ENCODE measurements at regions not wholly inside any gene's neighbourhood (a gene's known extent, or its start where the extent isn't known, plus 50 kb on each side); places are given as distances from the start of the nearest gene placed in this dataset.
"Not testable (repeated sequence)": the region's sequence is repeated elsewhere in the genome, so short reads cannot be mapped to it uniquely, and the experiment has no call there.

DNA sequence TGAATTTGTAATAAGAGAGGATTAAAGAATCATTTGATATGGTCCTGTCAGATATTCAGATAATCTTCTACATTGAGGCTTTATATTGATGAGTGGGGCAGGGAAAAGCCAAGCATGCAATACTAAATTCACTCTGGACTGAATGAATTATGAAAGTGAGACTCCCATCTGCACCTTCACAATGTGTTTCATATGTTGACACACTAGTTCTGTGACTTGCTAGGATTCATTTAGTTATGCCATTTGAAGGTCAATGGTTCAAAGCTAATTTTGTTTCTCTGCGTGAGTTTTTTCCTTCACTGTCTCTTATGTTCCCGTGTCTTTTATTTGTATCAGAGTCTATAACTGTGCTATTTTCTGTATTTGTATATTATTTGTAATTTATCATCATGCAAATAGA, 1332.5 kb downstream of the KCNT2 start:
- no peak for DNase-seq (ENCODE audit: low read depth in 2 of 2, low spot score in 1 of 2)

DNA sequence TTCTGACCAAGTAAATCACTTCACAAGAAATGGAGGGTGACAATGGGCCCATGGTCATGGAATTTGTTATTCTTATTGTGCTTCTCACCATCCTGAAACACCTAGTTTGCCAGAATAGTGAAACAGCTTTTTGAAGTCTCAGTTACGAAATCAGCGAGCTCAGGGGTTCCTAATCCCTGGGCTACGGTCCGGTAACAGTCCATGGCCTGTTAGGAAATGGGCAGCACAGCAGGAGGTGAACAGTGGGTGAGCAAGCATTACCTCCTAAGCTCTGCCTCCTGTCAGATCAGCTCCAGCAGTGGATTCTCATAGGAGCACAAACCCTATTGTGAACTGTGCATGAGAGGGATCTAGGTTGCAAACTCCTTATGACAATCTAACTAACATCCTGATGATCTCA, 1356.3 kb downstream of the KCNT2 start:
- DNase-seq (ENCODE audit: low read depth in 2 of 2, low spot score in 1 of 2) = no peak

DNA sequence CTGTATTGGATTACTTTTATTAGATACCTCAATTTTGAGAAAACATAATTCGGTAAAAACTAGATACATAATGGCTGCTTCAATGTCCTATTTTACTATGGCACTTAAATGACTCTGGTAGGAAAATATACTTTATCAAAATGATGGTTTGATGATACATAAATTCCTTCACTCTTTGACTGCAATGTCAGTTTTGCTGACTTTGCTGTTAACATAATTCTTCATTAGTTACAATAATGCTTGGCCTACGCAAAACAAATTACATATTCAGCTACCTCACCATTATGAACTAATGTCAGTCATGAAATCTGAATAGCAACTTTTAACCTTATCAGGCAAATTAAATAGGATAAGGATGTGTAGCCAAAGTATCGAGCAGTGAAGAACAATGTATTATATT, 1364.7 kb downstream of the KCNT2 start:
- no peak for DNase-seq (ENCODE audit: low read depth in 2 of 2, low spot score in 1 of 2)

DNA sequence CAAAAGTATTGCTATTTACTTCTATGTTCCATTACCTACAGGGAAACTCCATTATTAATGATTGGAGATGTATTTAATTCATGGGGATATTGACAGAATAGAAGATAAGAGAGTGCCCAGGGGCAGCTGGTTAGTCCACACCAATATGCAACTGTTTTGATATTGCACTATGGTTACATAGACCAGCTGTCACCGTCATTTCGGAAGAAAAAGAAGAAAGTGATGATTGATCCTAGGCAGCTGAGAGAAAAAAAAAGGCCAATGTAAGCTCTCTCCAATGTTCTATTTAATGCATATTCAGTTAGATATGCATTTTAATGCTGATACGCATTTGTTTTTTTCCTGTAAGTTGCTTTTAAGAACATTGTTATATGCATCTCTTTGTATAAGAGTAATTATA, 1367.2 kb downstream of the KCNT2 start:
- DNase-seq (ENCODE audit: low read depth in 2 of 2, low spot score in 1 of 2) = no peak

DNA sequence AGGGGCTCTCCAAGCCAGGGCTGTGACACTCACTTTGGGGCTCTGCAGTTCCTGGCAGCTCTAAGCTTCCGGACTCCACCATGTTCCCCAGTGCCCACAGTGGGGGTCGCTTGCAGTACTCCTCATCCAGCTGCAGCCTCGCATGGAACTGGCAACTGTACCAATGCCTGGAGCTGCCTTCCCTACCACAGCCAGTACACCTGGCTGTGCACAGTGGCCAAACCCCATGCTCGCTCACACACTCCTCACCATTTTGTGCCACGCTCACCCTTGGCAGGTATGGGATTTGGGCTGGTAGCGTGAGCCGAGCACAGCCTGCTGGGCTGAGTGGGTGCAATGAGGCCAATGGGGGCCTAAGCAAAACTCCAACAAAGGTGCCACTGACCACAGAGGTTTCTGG, 1369.9 kb downstream of the KCNT2 start:
- no peak for DNase-seq (ENCODE audit: low read depth in 2 of 2, low spot score in 1 of 2)

DNA sequence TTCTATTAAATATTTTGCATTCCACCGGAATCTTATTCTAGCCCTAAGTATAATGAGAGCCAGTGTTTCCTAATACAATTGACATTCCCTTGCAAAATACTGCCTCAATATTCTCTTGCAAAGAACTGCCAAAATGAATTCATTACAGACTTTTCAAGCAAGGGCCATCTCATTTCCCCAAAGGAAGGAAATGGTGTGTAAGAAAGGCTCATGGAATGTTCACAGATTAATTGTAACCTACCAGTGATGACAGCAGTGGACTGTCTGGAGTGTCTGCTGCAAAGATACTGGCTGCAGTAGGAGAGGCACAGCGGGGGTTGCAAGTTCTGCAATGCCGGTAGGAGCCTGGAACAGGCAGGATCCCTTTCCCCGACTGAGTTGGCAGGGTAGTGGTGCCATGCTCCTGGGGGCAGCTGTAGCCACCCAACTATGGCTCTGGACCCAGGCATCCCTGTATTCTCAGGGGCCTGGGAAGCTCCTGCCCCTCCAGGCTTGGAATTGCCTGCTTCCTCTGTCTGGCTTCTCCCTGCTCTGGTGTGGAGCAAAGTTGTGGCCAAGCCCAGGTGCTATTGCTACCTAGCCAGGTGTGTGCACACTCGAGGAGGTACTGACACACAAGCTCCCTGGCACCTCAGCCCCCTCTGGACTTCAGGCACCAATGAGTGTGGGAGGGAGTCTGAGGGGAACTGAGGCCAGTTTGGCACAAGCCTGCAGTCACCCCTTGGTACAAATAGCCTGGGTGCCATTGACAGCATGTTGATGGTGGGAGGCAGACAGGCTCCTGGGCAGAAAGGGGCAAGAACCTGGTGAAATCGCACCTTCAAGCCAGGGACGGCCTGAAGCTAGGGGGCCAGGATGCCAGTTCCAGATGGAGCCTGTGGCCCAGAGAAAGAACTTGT, 1371.0 kb downstream of the KCNT2 start:
- DNase-seq (ENCODE audit: low read depth in 2 of 2, low spot score in 1 of 2) = no peak

DNA sequence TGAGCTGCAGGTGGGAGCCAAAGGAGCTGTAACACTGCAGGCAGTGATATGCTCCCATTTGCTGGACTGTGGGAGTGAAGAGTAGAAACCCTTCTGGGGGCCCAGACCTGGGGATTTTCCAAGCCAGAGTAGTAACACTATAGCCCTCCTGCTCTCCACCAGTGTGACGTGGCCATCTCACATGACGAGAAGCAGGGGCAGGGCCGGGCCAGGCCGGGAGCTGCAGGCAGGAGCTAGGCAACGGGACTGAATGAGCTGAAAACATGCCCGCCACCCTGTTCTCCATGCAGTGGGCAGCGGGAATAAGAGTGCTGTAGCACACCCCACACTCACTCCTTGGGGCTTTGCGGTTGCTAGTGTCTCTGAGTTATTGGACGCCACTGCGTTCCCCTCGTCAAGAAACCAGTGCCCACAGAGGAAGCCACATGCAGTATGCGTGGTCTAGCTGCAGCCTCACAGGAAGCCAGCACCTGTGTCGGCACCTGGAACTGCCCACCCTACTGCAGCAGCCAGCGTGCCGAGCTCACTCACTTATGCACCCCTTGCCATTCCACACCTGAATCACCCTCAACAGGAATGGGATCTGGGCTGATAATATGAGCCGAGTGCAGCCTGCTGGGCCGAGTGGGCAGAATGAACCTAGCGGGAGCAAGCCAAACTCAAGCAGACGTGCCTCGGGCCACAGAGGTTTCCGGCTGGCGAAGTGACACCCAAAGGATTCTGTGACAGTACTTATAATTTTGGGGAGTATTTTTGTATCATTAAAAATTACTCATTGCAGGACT, 1389.6 kb downstream of the KCNT2 start:
- DNase-seq (ENCODE audit: low read depth in 2 of 2, low spot score in 1 of 2) = no peak

DNA sequence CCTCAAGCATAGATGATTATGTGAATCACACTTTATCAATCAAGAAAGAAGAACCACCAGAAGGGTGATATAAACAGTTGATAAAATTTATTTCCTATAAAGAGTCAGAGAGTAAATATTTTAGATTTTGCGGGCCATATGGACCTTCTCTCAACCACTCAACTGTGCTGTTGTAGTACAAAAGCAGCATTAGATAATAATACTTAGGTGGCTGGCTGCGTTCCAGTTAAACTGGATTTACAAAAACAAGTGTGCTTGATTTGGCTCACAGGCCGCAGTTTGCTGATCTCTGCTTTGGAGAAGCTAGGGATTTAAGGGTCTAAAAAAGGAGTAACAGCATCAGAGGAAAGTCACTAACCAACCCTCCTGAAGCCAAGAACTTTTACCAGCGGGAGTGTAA, 1406.0 kb downstream of the KCNT2 start:
- DNase-seq (ENCODE audit: low read depth in 2 of 2, low spot score in 1 of 2) = no peak

DNA sequence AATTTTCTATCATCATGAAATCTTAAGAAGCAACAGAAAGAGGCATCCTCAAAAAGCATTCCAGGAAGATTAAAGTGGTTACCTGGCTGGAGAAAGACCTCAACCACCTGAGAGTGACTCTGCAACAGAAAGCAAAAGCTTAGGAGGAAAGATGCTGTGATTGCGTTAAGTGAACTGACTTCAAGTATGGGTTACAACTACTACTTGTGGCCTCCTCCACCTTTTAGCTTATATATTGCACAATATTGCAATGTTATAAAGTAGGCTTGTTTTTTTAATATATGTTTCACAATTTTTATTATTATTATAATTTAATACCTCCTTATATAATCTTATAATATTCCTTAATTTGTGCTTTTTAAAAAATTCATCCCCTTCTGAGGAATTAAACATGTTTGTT, 1407.5 kb downstream of the KCNT2 start:
- DNase-seq (ENCODE audit: low read depth in 2 of 2, low spot score in 1 of 2) = no peak

DNA sequence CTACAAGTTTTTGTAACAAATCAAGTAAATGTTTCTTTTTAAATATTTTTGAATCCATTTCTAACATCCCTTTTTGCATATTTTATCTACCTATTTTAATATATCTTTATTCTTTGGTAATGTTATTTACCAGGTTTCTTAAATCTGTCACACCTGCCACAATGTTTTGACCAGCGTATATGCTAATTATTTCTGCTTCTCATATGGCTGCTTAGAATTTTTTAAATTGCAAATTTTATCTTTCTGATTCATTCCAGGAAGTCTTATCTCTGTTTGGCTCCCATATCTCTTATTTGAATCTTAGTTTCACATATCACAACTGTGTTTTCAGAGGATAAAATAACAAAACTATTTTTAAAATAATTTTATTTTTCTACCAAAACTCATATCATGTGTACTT, 1411.1 kb downstream of the KCNT2 start:
- DNase-seq (ENCODE audit: low read depth in 2 of 2, low spot score in 1 of 2) = no peak

DNA sequence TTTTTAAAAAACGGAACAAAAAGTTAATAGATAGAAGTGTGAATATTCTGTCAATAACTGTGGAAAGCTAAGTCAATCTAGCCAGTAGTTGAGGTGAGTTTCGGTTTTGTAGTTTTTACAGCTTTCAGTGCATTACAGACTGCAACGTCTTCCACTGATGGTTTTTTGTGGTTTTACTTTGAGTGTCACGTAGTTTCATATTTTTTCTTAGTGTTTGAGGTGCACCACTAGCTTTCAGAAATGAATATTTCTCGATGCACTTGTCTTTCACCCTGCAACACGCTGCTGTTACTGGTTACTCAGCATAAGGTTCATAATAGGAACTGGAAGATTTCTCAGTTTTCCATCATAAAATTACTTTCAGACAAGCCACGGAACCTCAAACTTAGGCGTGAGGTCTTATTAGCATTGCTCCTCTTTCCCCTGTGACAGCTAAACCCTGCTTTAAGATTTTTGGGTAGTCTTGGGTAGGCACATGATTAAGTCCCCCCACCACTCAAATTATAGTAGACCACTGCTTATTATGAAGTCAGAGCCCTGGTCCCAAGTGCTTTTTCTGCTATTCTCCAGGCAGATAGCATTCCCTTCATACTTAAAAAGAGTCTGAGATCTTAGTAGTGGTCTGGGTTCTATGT, 1412.7 kb downstream of the KCNT2 start:
- DNase-seq (ENCODE audit: low read depth in 2 of 2, low spot score in 1 of 2) = no peak

DNA sequence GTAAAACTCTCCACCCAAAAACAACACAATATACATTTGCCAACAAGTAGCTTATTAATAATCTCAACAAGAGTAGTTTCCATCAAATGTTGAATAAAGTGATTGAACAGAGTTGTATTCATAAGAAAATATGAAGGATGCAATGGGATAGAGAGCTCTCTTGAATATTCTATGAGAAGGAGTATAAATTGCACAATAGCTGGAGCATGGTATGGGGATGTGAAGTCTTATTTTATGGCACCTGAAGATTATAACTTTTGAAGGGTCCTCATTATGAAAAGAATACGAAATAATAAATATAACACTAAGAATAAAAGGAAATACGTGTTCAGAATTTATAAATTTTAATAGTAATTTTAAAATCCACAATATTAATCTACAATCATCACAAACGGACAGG, 1415.1 kb downstream of the KCNT2 start:
- DNase-seq (ENCODE audit: low read depth in 2 of 2, low spot score in 1 of 2) = no peak

DNA sequence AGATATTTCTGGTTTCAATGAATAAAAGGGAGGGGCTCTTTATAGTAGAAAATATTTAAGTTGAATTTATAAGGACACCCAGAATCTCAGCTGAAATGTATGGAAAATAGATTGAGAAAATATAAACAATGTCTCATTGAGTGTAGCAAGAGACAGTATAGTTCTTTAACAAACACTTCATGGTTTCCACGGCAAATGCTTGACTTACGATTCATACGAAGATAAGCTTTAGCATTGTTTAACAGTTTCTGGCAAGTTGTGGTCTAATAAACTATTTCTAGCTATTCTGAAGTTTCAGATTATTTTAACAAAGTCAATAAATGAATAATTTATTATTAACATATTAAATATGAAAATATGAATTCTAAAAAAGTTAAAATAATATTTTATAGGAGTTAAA, 1419.4 kb downstream of the KCNT2 start:
- no peak for DNase-seq (ENCODE audit: low read depth in 2 of 2, low spot score in 1 of 2)

DNA sequence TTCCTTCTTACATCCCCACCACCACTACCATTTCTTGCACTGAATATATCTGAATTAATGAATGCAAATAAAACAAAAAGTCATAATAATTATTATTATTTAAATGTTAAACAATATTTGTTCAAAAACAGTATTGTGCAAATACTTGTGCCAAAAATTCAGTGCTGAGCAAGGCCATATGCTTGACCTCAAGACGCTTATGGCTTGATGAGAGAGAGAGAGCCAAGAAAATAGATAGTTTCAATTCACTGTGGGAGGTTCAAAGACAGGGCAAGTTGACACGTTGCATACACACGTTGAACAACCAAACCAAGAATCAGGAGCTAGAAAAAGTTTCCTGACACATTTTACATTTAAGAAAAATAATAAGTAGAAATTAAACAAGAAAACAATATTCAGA, 1421.7 kb downstream of the KCNT2 start:
- no peak for DNase-seq (ENCODE audit: low read depth in 2 of 2, low spot score in 1 of 2)

DNA sequence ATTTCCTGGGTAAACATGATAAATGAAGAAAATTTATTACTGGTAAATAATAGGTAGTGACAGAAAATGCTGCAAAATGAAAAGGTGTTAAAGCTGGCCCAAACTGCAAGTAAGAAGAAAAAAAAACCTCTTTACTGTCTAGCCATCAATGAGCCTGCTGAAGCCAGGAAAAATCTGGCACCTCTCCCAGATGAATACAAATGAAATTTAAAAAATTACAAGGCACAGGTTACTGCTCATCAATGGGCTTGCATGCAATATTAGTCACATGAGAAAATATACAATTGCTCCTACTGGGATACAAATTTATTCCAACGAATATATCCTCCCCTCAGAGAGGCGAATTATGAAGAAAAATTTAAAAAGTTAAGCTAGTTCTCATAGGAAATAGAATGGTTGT, 1422.5 kb downstream of the KCNT2 start:
- DNase-seq (ENCODE audit: low read depth in 2 of 2, low spot score in 1 of 2) = no peak

DNA sequence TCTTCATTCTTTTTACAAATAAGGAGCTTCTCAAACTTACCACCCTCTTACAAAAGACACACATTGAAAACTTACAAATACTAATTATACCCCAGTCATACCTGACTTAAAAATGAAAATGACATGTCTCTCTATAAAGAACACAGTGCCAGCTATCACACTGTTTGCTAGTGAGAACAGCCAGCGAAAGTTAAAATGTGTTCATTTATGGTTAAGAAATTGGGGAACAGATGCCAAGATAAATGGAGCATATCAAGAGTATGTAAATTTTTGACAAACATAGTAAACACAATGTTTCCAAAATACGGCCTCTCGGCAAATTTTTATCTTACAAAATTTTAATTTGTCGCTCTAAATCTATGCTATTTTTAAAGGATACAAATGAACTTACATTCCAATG, 1422.9 kb downstream of the KCNT2 start:
- DNase-seq (ENCODE audit: low read depth in 2 of 2, low spot score in 1 of 2) = no peak

DNA sequence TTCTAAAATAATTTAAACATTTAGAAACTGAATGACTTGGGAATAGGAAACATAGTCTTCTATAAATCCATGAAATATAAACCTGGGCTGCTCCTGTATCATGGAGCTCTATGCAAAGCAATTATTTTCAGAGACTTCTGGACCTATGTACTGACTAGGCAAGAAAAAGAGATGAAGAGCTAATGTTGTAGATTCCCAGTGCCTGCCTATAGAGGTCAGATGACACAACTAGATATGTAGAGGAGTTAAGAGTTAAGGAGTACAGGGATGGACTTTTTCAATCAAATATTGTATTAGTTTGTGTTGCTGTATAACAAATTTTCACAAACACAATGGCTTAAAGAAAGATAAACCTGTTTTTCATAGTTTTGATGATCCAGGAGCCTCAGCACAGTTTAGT, 1434.5 kb downstream of the KCNT2 start:
- DNase-seq (ENCODE audit: low read depth in 2 of 2, low spot score in 1 of 2) = no peak

DNA sequence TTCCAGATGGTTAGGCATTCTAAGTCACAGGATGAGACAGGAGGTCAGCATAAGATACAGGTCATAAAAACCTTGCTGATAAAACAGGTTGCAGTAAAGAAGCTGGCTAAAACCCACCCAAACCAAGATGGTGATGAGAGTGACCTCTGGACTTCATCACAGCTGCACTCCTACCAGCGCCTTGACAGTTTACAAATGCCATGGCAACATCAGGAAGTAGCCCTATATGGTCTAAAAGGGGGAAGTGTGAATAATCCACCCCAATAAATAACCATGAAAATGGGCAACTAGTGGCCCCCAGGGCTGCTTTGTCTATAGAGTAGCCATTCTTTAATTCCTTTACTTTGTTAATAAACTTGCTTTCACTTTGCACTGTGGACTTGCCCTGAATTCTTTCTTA, 1448.4 kb downstream of the KCNT2 start:
- not testable (repeated sequence) for DNase-seq (ENCODE audit: low read depth in 2 of 2, low spot score in 1 of 2)

DNA sequence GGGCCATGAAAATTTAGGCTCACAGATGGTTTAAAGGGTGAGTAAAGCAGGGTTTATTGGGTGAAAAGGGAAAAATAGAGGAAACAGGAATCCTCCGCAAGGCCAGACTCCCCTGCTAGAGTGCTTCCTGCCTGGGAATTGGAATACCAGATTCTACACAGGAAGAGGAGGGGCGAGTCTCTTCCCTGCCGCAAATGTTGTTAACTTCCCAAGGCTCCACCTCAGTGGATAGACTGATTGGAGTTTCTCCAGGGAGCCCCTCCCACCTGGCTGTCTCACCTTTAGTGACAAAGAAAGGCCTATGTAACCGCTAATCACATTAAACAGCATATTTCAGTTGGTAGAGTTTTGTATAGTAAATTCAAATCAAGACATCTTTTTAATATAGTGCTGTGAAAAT, 1450.1 kb downstream of the KCNT2 start:
- DNase-seq (ENCODE audit: low read depth in 2 of 2, low spot score in 1 of 2) = no peak

DNA sequence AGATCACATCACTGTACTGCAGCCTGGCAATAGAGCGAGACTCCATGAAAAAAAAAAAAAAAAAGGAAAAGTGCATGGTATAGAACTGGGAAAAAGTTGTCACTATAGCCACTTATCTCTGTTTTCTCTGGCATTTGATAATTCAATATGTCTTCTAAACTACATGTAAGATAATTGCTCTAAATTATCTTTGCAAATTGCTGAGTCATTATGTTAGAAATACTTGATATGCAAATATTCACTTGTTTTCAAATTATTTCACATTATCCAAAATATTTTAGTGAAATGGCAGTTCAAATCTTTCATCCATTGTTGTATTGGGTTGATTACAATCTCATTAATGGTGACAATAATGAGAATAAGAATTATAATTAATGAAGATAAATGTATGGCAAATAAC, 1455.1 kb downstream of the KCNT2 start:
- DNase-seq (ENCODE audit: low read depth in 2 of 2, low spot score in 1 of 2) = no peak

DNA sequence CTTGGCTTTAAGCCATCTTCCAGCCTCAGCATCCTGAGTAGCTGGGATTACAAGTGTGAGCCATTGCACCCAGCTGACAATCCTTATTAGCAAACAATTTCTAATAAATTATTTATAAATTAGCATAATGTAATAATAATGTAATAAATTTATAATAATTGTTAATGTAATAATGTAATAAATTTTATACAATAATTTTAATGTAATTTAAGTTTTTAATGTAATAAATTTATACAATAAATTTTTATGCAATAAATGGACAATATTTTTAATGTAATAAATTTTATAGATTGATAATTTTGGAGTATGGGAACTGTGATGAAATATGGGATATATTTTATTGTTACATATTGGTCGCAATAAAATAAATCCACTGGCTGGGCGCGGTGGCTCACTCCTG, 1457.5 kb downstream of the KCNT2 start:
- DNase-seq (ENCODE audit: low read depth in 2 of 2, low spot score in 1 of 2) = no peak

DNA sequence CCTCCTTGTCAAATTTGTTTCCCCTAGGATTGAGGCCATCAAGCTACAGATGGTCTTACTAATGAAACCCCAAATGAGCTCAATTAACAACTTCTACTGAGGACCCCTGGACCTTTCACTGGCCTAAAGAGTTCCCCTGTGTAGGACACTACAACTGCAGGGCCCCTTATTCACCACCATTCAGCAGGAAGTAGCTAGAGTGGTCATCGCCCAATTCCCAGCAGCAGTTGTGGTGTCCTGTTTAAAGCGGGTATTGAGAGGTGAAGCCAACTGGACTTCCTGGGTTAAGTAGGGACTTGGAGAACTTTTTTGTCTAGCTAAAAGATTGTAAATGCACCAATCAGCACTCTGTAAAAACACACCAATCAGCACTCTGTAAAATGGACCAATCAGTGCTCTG, 1466.9 kb downstream of the KCNT2 start:
- DNase-seq (ENCODE audit: low read depth in 2 of 2, low spot score in 1 of 2) = no peak
